ENCODE measurements at regions not wholly inside any gene's neighbourhood (a gene's known extent, or its start where the extent isn't known, plus 50 kb on each side); places are given as distances from the start of the nearest gene placed in this dataset.

- DNase-seq (ENCODE audit: low read depth) (no peak), FAIRE-seq (no peak)
- H3K36me3 ChIP-seq (ENCODE audit: control insufficient read depth, insufficient read depth, low read length) = no peaks in the 10 kb centered on the region
- no peak for TF ChIP-seq CTCF (IDR thresholded peaks at IDR 0.05; ENCODE audit: insufficient read depth, low read length, severe bottlenecking)
- no peaks in the 10 kb centered on the region for H3K27me3 ChIP-seq (ENCODE audit: control insufficient read depth, insufficient read depth, low read length)
- no peak overlapping the region for H3K4me3 ChIP-seq (ENCODE audit: low read depth, low read length)
These were observed 96.2 kb upstream of the DUSP5 start for GRCh38 chr10:110401401-110402076.

- DNase-seq (ENCODE audit: low read depth) (no peak), FAIRE-seq (no peak)
- H3K36me3 ChIP-seq (ENCODE audit: control insufficient read depth, insufficient read depth, low read length) = no peaks in the 10 kb centered on the region
- TF ChIP-seq CTCF (IDR thresholded peaks at IDR 0.05; ENCODE audit: insufficient read depth, low read length, severe bottlenecking) = no peak
- H3K4me3 ChIP-seq (ENCODE audit: low read depth, low read length) = no peak overlapping the region
- H3K27me3 ChIP-seq (ENCODE audit: control insufficient read depth, insufficient read depth, low read length) = no peaks in the 10 kb centered on the region
These were observed 95.7 kb upstream of the DUSP5 start for GRCh38 chr10:110402077-110402416.

- DNase-seq (ENCODE audit: low read depth) (no peak), FAIRE-seq (no peak)
- Histone ChIP-seq H3K4me3 (ENCODE audit: low read depth, low read length) (no peak overlapping the region), H3K27me3 (ENCODE audit: control insufficient read depth, insufficient read depth, low read length) (no peaks in the 10 kb centered on the region), H3K36me3 (ENCODE audit: control insufficient read depth, insufficient read depth, low read length) (no peaks in the 10 kb centered on the region)
- no peak for TF ChIP-seq CTCF (IDR thresholded peaks at IDR 0.05; ENCODE audit: insufficient read depth, low read length, severe bottlenecking)
These were observed 94.1 kb upstream of the DUSP5 start for GRCh38 chr10:110403593-110403992.

- no peaks in the 10 kb centered on the region for H3K36me3 ChIP-seq (ENCODE audit: control insufficient read depth, insufficient read depth, low read length)
- no peak overlapping the region for H3K4me3 ChIP-seq (ENCODE audit: low read depth, low read length)
- DNase-seq (ENCODE audit: low read depth) (no peak), FAIRE-seq (no peak)
- H3K27me3 ChIP-seq (ENCODE audit: control insufficient read depth, insufficient read depth, low read length) = no peaks in the 10 kb centered on the region
- no peak for TF ChIP-seq CTCF (IDR thresholded peaks at IDR 0.05; ENCODE audit: insufficient read depth, low read length, severe bottlenecking)
These were observed 93.3 kb upstream of the DUSP5 start for GRCh38 chr10:110404413-110404812.

- FAIRE-seq (no peak), DNase-seq (ENCODE audit: low read depth) (no peak)
- TF ChIP-seq CTCF (IDR thresholded peaks at IDR 0.05; ENCODE audit: insufficient read depth, low read length, severe bottlenecking) = no peak
These were observed 92.9 kb upstream of the DUSP5 start for GRCh38 chr10:110404825-110405224.

GRCh38 chr10:110405380-110405779 lies 92.3 kb upstream of the DUSP5 start:
- Histone ChIP-seq H3K36me3 (ENCODE audit: control insufficient read depth, insufficient read depth, low read length) (no peaks in the 10 kb centered on the region), H3K27me3 (ENCODE audit: control insufficient read depth, insufficient read depth, low read length) (no peaks in the 10 kb centered on the region), H3K4me3 (ENCODE audit: low read depth, low read length) (no peak overlapping the region)
- FAIRE-seq (no peak), DNase-seq (ENCODE audit: low read depth) (no peak)
- TF ChIP-seq CTCF (IDR thresholded peaks at IDR 0.05; ENCODE audit: insufficient read depth, low read length, severe bottlenecking) = no peak

More at GRCh38 chr10:110404825-110405224, 92.9 kb upstream of the DUSP5 start:
- Histone ChIP-seq H3K4me3 (ENCODE audit: low read depth, low read length) (no peak overlapping the region), H3K27me3 (ENCODE audit: control insufficient read depth, insufficient read depth, low read length) (no peaks in the 10 kb centered on the region), H3K36me3 (ENCODE audit: control insufficient read depth, insufficient read depth, low read length) (no peaks in the 10 kb centered on the region)
